Mammary epithelial cell (primary cell): ENCODE measurements at regions not wholly inside any gene's neighbourhood (a gene's known extent, or its start where the extent isn't known, plus 50 kb on each side); places are given as distances from the start of the nearest gene placed in this dataset.

Experiments
- CTCF ChIP-seq, 2 donors: IDR thresholded peaks in 1 of 2; conservative IDR thresholded peaks in 1 of 2; 2 replicates each; pipeline ENCODE4 v1.5.1; 2011 to 2012; ENCODE audit warnings: inconsistent platforms in 2 of 2, low read length in 2 of 2, mild to moderate bottlenecking in 2 of 2, control low read depth in 1 of 2, low read depth in 1 of 2; ENCODE audit not compliant: insufficient read depth in 1 of 2; ENCODE audit errors: extremely low read depth in 1 of 2
- EZH2 ChIP-seq: IDR thresholded peaks from 2 replicates; pipeline ENCODE4 v1.6.1; 2012; ENCODE audit warnings: low read length, inconsistent platforms, borderline replicate concordance

DNA sequence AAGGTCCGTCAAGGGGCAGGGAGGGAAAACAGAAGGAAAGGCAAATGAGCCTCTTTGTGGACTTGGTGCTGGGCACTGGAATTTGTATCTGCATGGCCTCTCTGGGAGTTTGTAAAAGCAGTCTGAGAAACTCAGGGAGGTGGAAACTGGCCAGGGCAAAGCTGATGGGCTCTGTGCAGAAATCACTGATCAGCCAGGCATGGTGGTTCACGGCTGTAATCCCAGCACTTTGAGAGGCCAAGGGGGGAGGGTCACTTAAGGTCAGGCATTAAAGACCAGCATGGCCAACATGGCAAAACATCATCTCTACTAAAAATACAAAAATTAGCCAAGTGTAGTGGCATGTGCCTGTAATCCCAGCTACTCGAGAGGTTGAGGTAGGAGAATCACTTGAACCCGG is 369.9 kb upstream of the ZNF507 start:
- TF ChIP-seq CTCF (conservative IDR thresholded peaks at IDR 0.05 in 1 of 2, IDR thresholded peaks at IDR 0.05 in 1 of 2; ENCODE audit: extremely low read depth in 1 of 2, insufficient read depth in 1 of 2, low read depth in 1 of 2, low read length in 2 of 2) (no peak), EZH2 (no peak)
